22Rv1 (cell line): ENCODE measurements at regions not wholly inside any gene's neighbourhood (a gene's known extent, or its start where the extent isn't known, plus 50 kb on each side); places are given as distances from the start of the nearest gene placed in this dataset.
"Not testable (repeated sequence)": the region's sequence is repeated elsewhere in the genome, so short reads cannot be mapped to it uniquely, and the experiment has no call there.

Source experiments
- H3K27ac ChIP-seq: fragments of 450-650 bp; 2 replicates; pipeline ENCODE4 v1.5.1; 2017
- CTCF ChIP-seq: fragments of 450-650 bp; IDR thresholded peaks from 2 replicates; pipeline ENCODE4 v1.5.1; 2017; ENCODE audit warnings: mild to moderate bottlenecking
- ZFX ChIP-seq: fragments of 450-650 bp; IDR thresholded peaks from 2 replicates; pipeline ENCODE4 v1.6.1; 2017; ENCODE audit warnings: antibody characterized with exemption, borderline replicate concordance

DNA sequence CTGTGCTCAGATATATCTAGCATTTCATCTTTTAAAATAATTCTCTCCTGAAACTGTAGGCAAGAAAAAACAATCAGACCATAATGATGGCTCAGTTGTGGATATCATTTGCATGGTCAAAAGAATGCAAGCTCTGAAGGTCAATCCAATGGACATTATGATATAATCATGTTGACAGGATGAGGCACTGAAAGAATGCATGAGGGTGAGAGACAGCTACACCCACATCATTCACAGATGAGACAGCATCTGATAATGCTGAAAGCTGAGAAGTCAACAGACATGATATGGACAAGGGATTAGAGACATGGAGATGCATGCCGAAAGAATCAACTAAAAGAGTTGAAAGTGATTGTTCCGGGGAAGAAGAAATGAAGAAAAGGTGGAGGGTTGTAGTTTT is 346.4 kb upstream of the CDH5 start:
- TF ChIP-seq CTCF (no peak), ZFX (no peak)
- H3K27ac ChIP-seq, result no peak overlapping the region

GRCh38 chr16:66019502-66019901 is 347.0 kb upstream of the CDH5 start:
- H3K27ac ChIP-seq, result not testable (repeated sequence)

GRCh38 chr16:66014221-66014620 is 352.3 kb upstream of the CDH5 start:
- no peak overlapping the region for H3K27ac ChIP-seq
- TF ChIP-seq ZFX (no peak), CTCF (no peak)

- no peak overlapping the region for H3K27ac ChIP-seq
- TF ChIP-seq ZFX, result no peak
- no peak for TF ChIP-seq CTCF
These were observed 353.0 kb upstream of the CDH5 start for GRCh38 chr16:66013486-66013885.

DNA sequence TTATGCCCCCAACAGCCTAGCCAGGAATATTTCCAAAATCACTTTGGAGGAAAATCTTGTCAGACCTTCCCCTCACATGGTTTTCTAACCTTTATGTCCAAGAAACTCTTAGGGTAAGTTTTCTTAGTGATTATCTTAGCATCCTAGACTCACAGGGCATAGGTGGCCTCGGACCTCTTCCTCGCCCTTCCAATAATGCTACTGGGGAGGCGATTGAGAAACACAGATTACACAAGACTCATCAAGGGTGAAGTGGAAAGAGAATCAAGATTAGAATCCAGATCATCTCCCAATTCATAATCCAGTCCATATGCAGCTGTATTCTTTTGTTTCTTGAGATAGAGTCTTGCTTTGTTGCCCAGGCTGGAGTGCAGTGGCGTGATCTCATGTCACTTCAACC is 358.4 kb upstream of the CDH5 start:
- no peak overlapping the region for H3K27ac ChIP-seq
- TF ChIP-seq ZFX, result no peak
- TF ChIP-seq CTCF, result no peak

DNA sequence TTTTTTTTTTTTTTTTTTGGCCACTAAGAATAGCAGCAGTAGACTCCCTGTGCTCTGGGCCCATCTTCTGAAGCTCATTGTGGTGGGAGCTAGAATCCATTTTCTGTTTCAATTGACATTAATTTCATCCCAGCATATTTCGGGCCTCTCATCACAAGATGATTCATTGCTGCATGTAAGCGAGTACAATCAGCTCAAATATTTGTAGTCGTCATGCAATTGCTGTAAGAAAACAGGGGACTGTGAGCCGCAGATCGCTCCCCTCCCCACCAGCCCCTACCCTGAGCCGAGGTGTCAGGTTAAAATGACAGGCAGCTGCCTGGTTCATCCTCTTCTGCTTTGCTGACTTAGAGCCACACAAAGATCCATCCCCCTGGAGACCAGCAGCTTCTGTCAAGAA is 358.8 kb upstream of the CDH5 start:
- H3K27ac ChIP-seq, result no peak overlapping the region
- TF ChIP-seq ZFX (no peak), CTCF (no peak)

DNA sequence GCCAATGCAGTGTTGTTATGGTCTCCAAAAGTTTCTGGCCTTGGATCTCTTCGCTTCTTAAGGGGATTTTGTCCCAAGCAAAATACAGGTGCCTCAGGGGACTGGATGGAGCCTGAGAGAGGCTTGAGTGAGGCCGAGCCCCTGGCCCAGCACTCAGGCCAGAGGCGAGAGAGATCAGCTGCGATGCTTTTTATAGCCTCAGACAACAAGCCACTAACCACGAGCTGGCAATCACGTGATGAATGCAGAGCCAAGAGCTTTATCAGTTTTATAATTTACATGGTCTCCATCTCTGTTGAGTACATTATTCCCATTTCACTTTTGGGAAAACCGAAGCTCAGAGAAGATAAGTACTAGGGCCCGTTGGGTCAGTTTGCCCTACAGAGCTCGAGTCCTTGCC is 360.0 kb upstream of the CDH5 start:
- TF ChIP-seq CTCF, result no peak
- TF ChIP-seq ZFX, result no peak
- H3K27ac ChIP-seq, result no peak overlapping the region

DNA sequence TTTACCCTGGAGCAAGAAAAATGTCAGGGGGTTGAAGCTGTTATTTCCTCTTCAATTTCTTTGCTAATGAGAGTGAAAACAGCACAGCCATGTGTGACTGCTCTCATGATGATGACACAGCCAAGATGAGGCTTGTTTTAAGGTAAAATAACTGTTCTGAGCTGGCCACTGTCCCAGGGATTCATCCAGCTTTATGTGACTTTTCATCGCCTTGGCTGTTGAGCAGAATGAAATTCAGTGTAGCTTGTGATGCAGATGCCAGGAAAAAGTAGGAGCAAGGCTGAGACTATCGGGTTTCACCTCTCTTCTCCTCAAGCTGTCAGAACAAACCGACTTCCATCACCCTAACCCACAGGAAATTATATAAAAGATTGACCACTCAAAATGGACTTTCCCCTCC is 361.8 kb upstream of the CDH5 start:
- TF ChIP-seq ZFX (no peak), CTCF (no peak)
- H3K27ac ChIP-seq, result no peak overlapping the region
